K562 (cell line): ENCODE measurements at regions not wholly inside any gene's neighbourhood (a gene's known extent, or its start where the extent isn't known, plus 50 kb on each side); places are given as distances from the start of the nearest gene placed in this dataset.

Source experiments
- ATAC-seq: fragments of 200-7000 bp; cut with Tn5 transposase; 3 replicates; pipeline ENCODE4 v1.9.1; 2020; ENCODE audit warnings: moderate library complexity
- BruUV-seq: library from RNA; stranded (reverse); fragments of 400-500 nt; replicated peaks from 2 replicates; lab custom pipeline; 2021; lab: Mats Ljungman, UMichigan
- CTCF ChIA-PET: fragments of 300-600 bp; formaldehyde crosslinking; extraction: SDS; loops from one replicate; lab custom pipeline; 2021; ENCODE audit warnings: low intra/inter-chr PET ratio; lab: Yijun Ruan, JAX
- POLR2A ChIA-PET: fragments of 300-600, 350-650 bp; sonication (Branson Sonifier 250); formaldehyde crosslinking; extraction: SDS; loops from one replicate; lab custom pipeline; 2021; ENCODE audit warnings: antibody characterized with exemption, inconsistent platforms; lab: Yijun Ruan, JAX
- DNase-seq, 4 experiments: peaks; one replicate each; pipeline versions ENCODE4 v3.0.0 to v3.0.0-alpha.2; 2011 to 2018; ENCODE audit warnings: low spot score in 3 of 4, mixed read lengths in 3 of 4; ENCODE audit errors: extremely low read depth in 1 of 4
- FAIRE-seq: peaks from 2 replicates; lab custom pipeline; 2011; peaks lifted over from hg19 to GRCh38; lab: Jason Lieb, UNC
- H2AFZ ChIP-seq: 2 replicates; pipeline ENCODE4 v1.6.0; 2011; ENCODE audit warnings: low read depth, low read length, control low read depth, inconsistent platforms
- H3K27ac ChIP-seq: fragments of 200-600 bp; 3 replicates; pipeline ENCODE4 v1.8.0; 2011; ENCODE audit warnings: low read depth, mild to moderate bottlenecking, control low read depth, inconsistent platforms, low read length, moderate library complexity, mixed read lengths; ENCODE audit errors: extremely low read depth
- H3K27me3 ChIP-seq, 2 experiments: fragments of 300-600 bp in 1 of 2; 2 replicates in 1 of 2; 3 replicates in 1 of 2; pipeline versions ENCODE4 v1.6.0 to v1.8.0; 2011; ENCODE audit warnings: inconsistent platforms in 2 of 2, low read length in 2 of 2, mild to moderate bottlenecking in 1 of 2, mixed read lengths in 1 of 2, moderate library complexity in 1 of 2; ENCODE audit not compliant: control insufficient read depth in 2 of 2, insufficient read depth in 2 of 2
- H3K36me3 ChIP-seq: fragments of 300-600 bp; 3 replicates; pipeline ENCODE4 v1.8.0; 2011; ENCODE audit warnings: mild to moderate bottlenecking, low read length, inconsistent platforms; ENCODE audit not compliant: control insufficient read depth, insufficient read depth
- H3K4me1 ChIP-seq, 2 experiments: fragments of 200-600 bp in 1 of 2; replicated peaks in 1 of 2; 2 replicates in 1 of 2; 3 replicates in 1 of 2; pipeline versions ENCODE4 v1.5.1 to v1.8.0; 2011; ENCODE audit warnings: inconsistent platforms in 2 of 2, low read length in 2 of 2, mild to moderate bottlenecking in 1 of 2, mixed read lengths in 1 of 2, moderate library complexity in 1 of 2; ENCODE audit not compliant: control insufficient read depth in 2 of 2, insufficient read depth in 2 of 2
- H3K4me2 ChIP-seq: 2 replicates; pipeline ENCODE4 v1.6.1; 2011; ENCODE audit warnings: low read length, control low read depth, inconsistent platforms, mixed read lengths; ENCODE audit not compliant: insufficient read depth
- H3K4me3 ChIP-seq: fragments of 200-600 bp; sonication (generic), shearing (Covaris generic); 2 replicates; pipeline ENCODE4 v1.5.1; 2016; ENCODE audit warnings: control low read depth, inconsistent platforms
- H3K79me2 ChIP-seq: fragments of 200-600 bp; 3 replicates; pipeline ENCODE4 v1.8.0; 2011; ENCODE audit warnings: low read length, inconsistent platforms; ENCODE audit not compliant: control insufficient read depth, insufficient read depth
- H3K9ac ChIP-seq, 2 experiments: 2 replicates each; pipeline versions ENCODE4 v1.6.0 to v1.6.1; 2011; ENCODE audit warnings: low read depth in 2 of 2, low read length in 2 of 2, control low read depth in 1 of 2, inconsistent platforms in 1 of 2, mild to moderate bottlenecking in 1 of 2, mixed read lengths in 1 of 2; ENCODE audit not compliant: insufficient read depth in 1 of 2
- H3K9me1 ChIP-seq: one replicate; pipeline ENCODE4 v1.6.0; 2011; ENCODE audit warnings: inconsistent platforms, mild to moderate bottlenecking, low read length, moderate library complexity; ENCODE audit not compliant: control insufficient read depth, insufficient read depth
- H3K9me3 ChIP-seq: replicated peaks from 2 replicates; pipeline ENCODE4 v1.5.1; 2011; ENCODE audit warnings: low read depth, low read length, inconsistent platforms; ENCODE audit not compliant: control insufficient read depth, insufficient read depth
- H4K20me1 ChIP-seq: replicated peaks from 2 replicates; pipeline ENCODE4 v1.6.1; 2011; ENCODE audit warnings: low read length, inconsistent platforms, mixed read lengths; ENCODE audit not compliant: control insufficient read depth, insufficient read depth
- CHD4 ChIP-seq: fragments of 200-600 bp; sonication (generic); IDR thresholded peaks from 3 replicates; pipeline ENCODE4 v1.6.1; 2012; ENCODE audit warnings: low read depth, mild to moderate bottlenecking, mixed read lengths, low read length, inconsistent platforms; ENCODE audit not compliant: insufficient read depth, insufficient replicate concordance, poor library complexity, severe bottlenecking
- EP400 ChIP-seq: fragments of 450-650 bp; IDR thresholded peaks from 2 replicates; pipeline ENCODE4 v1.6.1; 2017; ENCODE audit warnings: antibody characterized with exemption, mild to moderate bottlenecking, moderate library complexity
- SPI1 ChIP-seq: IDR thresholded peaks from 2 replicates; pipeline ENCODE4 v1.6.1; 2011; ENCODE audit warnings: low read depth, low read length, control low read depth, borderline replicate concordance
- SREBF2 ChIP-seq: sonication (generic); formaldehyde crosslinking; IDR thresholded peaks from 2 replicates; pipeline ENCODE4 v1.4.0; 2020; ENCODE audit warnings: mild to moderate bottlenecking, missing genetic modification reagents
- ZNF354B ChIP-seq: fragments of 250-450 bp; sonication (Bioruptor Pico); IDR thresholded peaks from 2 replicates; pipeline ENCODE4 v1.4.0; 2020
- ZNF507 ChIP-seq: conservative IDR thresholded peaks from 2 replicates; pipeline ENCODE4 v1.6.1; 2017; ENCODE audit warnings: missing genetic modification characterization, missing compliant biosample characterization
- ZNF717 ChIP-seq: fragments of 250-450 bp; sonication (Bioruptor Pico); IDR thresholded peaks from 2 replicates; pipeline ENCODE4 v1.5.0; 2021
- WGBS: fragments of 100-300 bp; shearing (Covaris generic); methylation state at CpG from one replicate; pipeline ENCODE4 v1.1.6; 2016; ENCODE audit warnings: low coverage, mixed read lengths; ENCODE audit not compliant: insufficient coverage; ENCODE audit errors: missing lambda C conversion rate; 5-methylcytosine and 5-hydroxymethylcytosine counted together
- in situ Hi-C: fragments of 300-500 bp; cut with MboI; formaldehyde crosslinking; loops from 4 replicates; pipeline ENCODE4 v1.15.0; 2018; ENCODE audit warnings: inconsistent platforms, mixed read lengths
- intact Hi-C: fragments of 100-400 bp; cut with micrococcal nuclease; formaldehyde crosslinking; loops from 2 replicates; pipeline ENCODE4 v1.14.2; 2022
- TF ChIP-seq, protein P1 (sequence below), 3 experiments: IDR thresholded peaks in 2 of 3; conservative IDR thresholded peaks in 1 of 3; 2 replicates each; pipeline ENCODE4 v1.5.1; 2011 to 2012; ENCODE audit warnings: low read length in 3 of 3, mild to moderate bottlenecking in 3 of 3, control low read depth in 2 of 3, improper control_type of control experiment in 1 of 3, inconsistent platforms in 1 of 3, low read depth in 1 of 3, mixed read lengths in 1 of 3, moderate library complexity in 1 of 3; ENCODE audit not compliant: insufficient read depth in 2 of 3
- TF ChIP-seq, protein P2 (sequence below): fragments of 450-650 bp; IDR thresholded peaks from 2 replicates; pipeline ENCODE4 v1.6.1; 2017; ENCODE audit warnings: antibody characterized with exemption, mild to moderate bottlenecking

DNA sequence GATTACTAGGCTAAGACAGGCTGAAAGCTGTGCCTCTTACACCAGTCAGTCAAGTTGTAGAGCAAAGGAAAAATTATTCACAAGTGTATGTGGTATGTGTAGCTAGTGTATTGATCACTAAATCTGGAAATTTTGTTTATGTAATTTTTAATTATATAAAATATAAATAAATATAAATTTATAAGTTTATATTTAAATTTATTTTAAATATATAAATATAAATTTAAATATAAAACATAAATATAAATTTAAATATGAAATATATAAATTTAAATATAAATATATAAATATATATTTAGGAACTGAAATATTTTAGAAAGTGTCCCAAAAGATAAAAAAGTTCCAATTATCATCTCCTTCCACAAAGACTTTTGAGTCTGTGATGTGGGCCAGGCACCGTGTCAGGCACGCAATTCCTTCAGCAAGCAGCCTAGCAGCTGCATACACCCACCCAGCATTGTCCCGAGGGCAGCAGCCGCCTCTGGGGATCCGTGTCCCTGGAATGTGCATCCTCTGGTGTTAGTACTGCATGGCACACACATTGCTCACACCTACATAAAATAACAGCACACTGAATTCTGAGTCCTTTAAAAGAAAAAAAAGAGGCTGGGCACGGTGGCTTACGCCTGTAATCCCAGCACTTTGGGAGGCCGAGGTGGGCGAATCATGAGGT, 1098.0 kb downstream of the BRD1 start:
- BruUV-seq, result no TSS peak
- no peak for DNase-seq
- no peaks in the 10 kb centered on the region for H3K4me1 ChIP-seq
- TF ChIP-seq CHD4 (no peak), SREBF2 (CRISPR knock-in tag) (no peak)
- WGBS, result 0% methylated on average over 9 of the region's 9 CpGs
- no peaks in the 10 kb centered on the region for H3K9me3 ChIP-seq
- no peak overlapping the region for H3K4me2 ChIP-seq
- CTCF ChIA-PET, result no interaction called here
- H3K36me3 ChIP-seq, result no peaks in the 10 kb centered on the region
- intact Hi-C loops, result no loop called here
- H3K79me2 ChIP-seq, result no peaks in the 10 kb centered on the region
- peaks cover 2% of the 10 kb centered on the region for H3K9me1 ChIP-seq
- FAIRE-seq, result no peak
- in situ Hi-C loops, result no loop called here
- no peak overlapping the region for H3K9ac ChIP-seq
- ATAC-seq, result no peak
- POLR2A ChIA-PET, result no interaction called here
- no peak overlapping the region for H3K4me3 ChIP-seq
- H2AFZ ChIP-seq, result no peak overlapping the region
- no peaks in the 10 kb centered on the region; a peak in 1 of 5 replicates for H3K27me3 ChIP-seq
- no peak overlapping the region for H3K27ac ChIP-seq
- no peaks in the 10 kb centered on the region for H4K20me1 ChIP-seq

DNA sequence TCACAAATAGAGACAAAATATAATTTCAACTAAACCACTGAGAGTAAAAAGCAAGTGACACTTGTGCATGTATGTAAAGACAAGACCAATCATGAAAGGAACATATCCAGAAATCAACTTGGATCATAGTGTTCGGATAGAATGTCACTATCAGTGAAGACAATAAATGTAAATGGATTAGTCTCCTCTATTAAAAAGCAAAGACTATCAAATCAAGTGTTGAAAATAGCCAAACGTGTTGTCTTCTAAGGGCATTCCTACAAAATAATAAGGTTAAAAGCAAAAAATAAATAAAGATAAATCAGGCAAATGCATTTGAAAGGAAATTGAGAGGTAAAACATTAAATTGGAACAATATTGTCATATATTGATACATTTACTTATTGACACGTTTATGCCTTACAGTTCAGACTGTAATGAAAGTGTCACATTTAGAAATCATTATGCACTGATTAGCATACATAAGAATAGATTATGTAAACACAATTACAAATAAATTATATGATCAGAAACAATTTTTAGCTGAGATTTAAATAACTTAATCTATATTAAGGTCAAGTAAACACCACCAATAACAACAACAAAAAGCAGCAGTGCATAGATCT, 1100.1 kb downstream of the BRD1 start:
- no peaks in the 10 kb centered on the region for H3K4me1 ChIP-seq
- H3K4me2 ChIP-seq, result no peak overlapping the region
- no TSS peak for BruUV-seq
- H3K27me3 ChIP-seq, result no peaks in the 10 kb centered on the region
- DNase-seq, result no peak
- no peak overlapping the region for H3K9ac ChIP-seq
- no peak overlapping the region for H3K27ac ChIP-seq
- in situ Hi-C loops, result no loop called here
- H4K20me1 ChIP-seq, result no peaks in the 10 kb centered on the region
- ChIA-PET CTCF (no interaction called here), POLR2A (no interaction called here)
- no peak overlapping the region for H3K4me3 ChIP-seq
- no peaks in the 10 kb centered on the region for H3K9me1 ChIP-seq
- intact Hi-C loops, result no loop called here
- no peak for ATAC-seq
- H3K9me3 ChIP-seq, result no peaks in the 10 kb centered on the region
- H2AFZ ChIP-seq, result no peak overlapping the region
- H3K36me3 ChIP-seq, result no peaks in the 10 kb centered on the region
- WGBS, result 0% methylated on average over 3 of the region's 3 CpGs
- FAIRE-seq, result no peak
- H3K79me2 ChIP-seq, result no peaks in the 10 kb centered on the region
- TF ChIP-seq EP400, result no peak
- TF ChIP-seq ZNF507 (tag), result peak; percentile 97
- no peak for TF ChIP-seq ZNF717 (CRISPR knock-in tag)
- no peak for TF ChIP-seq SPI1
- TF ChIP-seq, protein P1, sequence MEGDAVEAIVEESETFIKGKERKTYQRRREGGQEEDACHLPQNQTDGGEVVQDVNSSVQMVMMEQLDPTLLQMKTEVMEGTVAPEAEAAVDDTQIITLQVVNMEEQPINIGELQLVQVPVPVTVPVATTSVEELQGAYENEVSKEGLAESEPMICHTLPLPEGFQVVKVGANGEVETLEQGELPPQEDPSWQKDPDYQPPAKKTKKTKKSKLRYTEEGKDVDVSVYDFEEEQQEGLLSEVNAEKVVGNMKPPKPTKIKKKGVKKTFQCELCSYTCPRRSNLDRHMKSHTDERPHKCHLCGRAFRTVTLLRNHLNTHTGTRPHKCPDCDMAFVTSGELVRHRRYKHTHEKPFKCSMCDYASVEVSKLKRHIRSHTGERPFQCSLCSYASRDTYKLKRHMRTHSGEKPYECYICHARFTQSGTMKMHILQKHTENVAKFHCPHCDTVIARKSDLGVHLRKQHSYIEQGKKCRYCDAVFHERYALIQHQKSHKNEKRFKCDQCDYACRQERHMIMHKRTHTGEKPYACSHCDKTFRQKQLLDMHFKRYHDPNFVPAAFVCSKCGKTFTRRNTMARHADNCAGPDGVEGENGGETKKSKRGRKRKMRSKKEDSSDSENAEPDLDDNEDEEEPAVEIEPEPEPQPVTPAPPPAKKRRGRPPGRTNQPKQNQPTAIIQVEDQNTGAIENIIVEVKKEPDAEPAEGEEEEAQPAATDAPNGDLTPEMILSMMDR (IDR thresholded peaks at IDR 0.05 in 2 of 3, conservative IDR thresholded peaks at IDR 0.05 in 1 of 3; ENCODE audit: insufficient read depth in 2 of 3, low read depth in 1 of 3, low read length in 3 of 3), result no peak
- TF ChIP-seq, protein P2, sequence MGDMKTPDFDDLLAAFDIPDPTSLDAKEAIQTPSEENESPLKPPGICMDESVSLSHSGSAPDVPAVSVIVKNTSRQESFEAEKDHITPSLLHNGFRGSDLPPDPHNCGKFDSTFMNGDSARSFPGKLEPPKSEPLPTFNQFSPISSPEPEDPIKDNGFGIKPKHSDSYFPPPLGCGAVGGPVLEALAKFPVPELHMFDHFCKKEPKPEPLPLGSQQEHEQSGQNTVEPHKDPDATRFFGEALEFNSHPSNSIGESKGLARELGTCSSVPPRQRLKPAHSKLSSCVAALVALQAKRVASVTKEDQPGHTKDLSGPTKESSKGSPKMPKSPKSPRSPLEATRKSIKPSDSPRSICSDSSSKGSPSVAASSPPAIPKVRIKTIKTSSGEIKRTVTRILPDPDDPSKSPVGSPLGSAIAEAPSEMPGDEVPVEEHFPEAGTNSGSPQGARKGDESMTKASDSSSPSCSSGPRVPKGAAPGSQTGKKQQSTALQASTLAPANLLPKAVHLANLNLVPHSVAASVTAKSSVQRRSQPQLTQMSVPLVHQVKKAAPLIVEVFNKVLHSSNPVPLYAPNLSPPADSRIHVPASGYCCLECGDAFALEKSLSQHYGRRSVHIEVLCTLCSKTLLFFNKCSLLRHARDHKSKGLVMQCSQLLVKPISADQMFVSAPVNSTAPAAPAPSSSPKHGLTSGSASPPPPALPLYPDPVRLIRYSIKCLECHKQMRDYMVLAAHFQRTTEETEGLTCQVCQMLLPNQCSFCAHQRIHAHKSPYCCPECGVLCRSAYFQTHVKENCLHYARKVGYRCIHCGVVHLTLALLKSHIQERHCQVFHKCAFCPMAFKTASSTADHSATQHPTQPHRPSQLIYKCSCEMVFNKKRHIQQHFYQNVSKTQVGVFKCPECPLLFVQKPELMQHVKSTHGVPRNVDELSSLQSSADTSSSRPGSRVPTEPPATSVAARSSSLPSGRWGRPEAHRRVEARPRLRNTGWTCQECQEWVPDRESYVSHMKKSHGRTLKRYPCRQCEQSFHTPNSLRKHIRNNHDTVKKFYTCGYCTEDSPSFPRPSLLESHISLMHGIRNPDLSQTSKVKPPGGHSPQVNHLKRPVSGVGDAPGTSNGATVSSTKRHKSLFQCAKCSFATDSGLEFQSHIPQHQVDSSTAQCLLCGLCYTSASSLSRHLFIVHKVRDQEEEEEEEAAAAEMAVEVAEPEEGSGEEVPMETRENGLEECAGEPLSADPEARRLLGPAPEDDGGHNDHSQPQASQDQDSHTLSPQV, result no peak
- peak; percentile 93 for TF ChIP-seq ZNF354B (CRISPR knock-in tag)
